NCI-H2029 (cell line): ENCODE measurements at regions not wholly inside any gene's neighbourhood (a gene's known extent, or its start where the extent isn't known, plus 50 kb on each side); places are given as distances from the start of the nearest gene placed in this dataset.

Experiments used
- DNase-seq: peaks from one replicate; lab custom pipeline; 2025; lab: John Stamatoyannopoulos, UW

GRCh38 chr17:56739376-56739775 is 94.3 kb downstream of the C17orf67 start:
- DNase-seq, result no peak

- no peak for DNase-seq
Observed at GRCh38 chr17:56739776-56740175, 93.9 kb downstream of the C17orf67 start.

GRCh38 chr17:56740481-56740880 is 93.2 kb downstream of the C17orf67 start:
- no peak for DNase-seq
